ENCODE measurements at regions not wholly inside any gene's neighbourhood (a gene's known extent, or its start where the extent isn't known, plus 50 kb on each side); places are given as distances from the start of the nearest gene placed in this dataset.

DNA sequence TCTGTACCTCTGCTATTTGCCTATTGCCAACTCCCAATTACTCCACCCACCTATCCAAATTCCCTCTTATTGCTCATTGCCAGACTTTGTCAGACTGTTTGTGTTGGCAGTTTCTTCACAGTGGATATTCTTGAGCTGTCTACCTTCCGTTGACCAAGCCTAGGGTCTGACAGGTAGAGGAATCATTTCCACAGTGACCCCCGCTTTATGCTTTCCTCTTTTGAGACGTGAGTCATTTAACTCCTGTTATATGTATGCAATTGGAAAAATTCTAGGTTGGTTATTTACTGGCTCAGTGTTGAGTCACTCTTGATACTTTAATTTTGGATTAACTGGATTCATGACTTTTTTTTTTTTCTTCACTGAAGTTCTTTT lies 187.7 kb downstream of the IRS1 start:
- H3K4me1 Mint-ChIP-seq = no peaks in the 10 kb centered on the region
- Histone ChIP-seq H3K4me1 (ENCODE audit: insufficient read depth, low read length) (no peaks in the 10 kb centered on the region), H4K8ac (replicated peaks; ENCODE audit: insufficient read length, low read depth, low read length) (no peak overlapping the region), H3K23ac (ENCODE audit: insufficient read length, low read depth, low read length) (no peak overlapping the region), H3K4ac (ENCODE audit: low read depth, low read length) (no peak overlapping the region), H2BK12ac (ENCODE audit: insufficient read length, low read depth, low read length) (no peak overlapping the region), H3K79me2 (ENCODE audit: insufficient read depth, low read length) (no peaks in the 10 kb centered on the region), H2AFZ (ENCODE audit: low read length) (no peak overlapping the region), H3K23me2 (ENCODE audit: insufficient read length, low read depth, low read length, poor library complexity, severe bottlenecking) (no peaks in the 10 kb centered on the region), H3K9ac (ENCODE audit: extremely low read depth, insufficient read length, low read length) (no peak overlapping the region), H2AK5ac (ENCODE audit: insufficient read length, low read length) (no peak overlapping the region), H3K4me2 (ENCODE audit: insufficient read depth, insufficient read length, low read length) (no peak overlapping the region), H4K91ac (ENCODE audit: insufficient read length, low read depth, low read length) (no peak overlapping the region), H3K9me3 (ENCODE audit: control insufficient read depth, low read depth, low read length) (no peaks in the 10 kb centered on the region), H3K18ac (ENCODE audit: insufficient read length, low read depth, low read length) (no peak overlapping the region), H3T11ph (ENCODE audit: low read length) (no peak overlapping the region), H3K79me1 (ENCODE audit: insufficient read depth, low read depth, low read length, poor library complexity, severe bottlenecking) (no peaks in the 10 kb centered on the region), H4K5ac (ENCODE audit: insufficient read length, low read depth, low read length) (no peak overlapping the region), H3K56ac (ENCODE audit: insufficient read length, low read depth, low read length) (no peak overlapping the region), H2BK120ac (ENCODE audit: low read depth, low read length, poor library complexity, severe bottlenecking) (no peak overlapping the region), H3K27ac (ENCODE audit: insufficient read length, low read depth, low read length) (no peak overlapping the region), H3K14ac (ENCODE audit: insufficient read depth, low read length) (no peak overlapping the region), H2BK15ac (ENCODE audit: low read depth, low read length) (no peak overlapping the region), H2BK20ac (ENCODE audit: low read depth, low read length, poor library complexity, severe bottlenecking) (no peak overlapping the region), H3K27me3 (ENCODE audit: insufficient read depth, low read length) (no peaks in the 10 kb centered on the region), H4K20me1 (ENCODE audit: control insufficient read depth, insufficient read depth, insufficient read length) (no peaks in the 10 kb centered on the region), H2BK5ac (ENCODE audit: insufficient read length, low read length) (no peak overlapping the region)
- TF ChIP-seq, protein P1, sequence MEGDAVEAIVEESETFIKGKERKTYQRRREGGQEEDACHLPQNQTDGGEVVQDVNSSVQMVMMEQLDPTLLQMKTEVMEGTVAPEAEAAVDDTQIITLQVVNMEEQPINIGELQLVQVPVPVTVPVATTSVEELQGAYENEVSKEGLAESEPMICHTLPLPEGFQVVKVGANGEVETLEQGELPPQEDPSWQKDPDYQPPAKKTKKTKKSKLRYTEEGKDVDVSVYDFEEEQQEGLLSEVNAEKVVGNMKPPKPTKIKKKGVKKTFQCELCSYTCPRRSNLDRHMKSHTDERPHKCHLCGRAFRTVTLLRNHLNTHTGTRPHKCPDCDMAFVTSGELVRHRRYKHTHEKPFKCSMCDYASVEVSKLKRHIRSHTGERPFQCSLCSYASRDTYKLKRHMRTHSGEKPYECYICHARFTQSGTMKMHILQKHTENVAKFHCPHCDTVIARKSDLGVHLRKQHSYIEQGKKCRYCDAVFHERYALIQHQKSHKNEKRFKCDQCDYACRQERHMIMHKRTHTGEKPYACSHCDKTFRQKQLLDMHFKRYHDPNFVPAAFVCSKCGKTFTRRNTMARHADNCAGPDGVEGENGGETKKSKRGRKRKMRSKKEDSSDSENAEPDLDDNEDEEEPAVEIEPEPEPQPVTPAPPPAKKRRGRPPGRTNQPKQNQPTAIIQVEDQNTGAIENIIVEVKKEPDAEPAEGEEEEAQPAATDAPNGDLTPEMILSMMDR (conservative IDR thresholded peaks at IDR 0.05) = no peak
- DNase-seq = no peak
- H3K4me3 Mint-ChIP-seq = no peak overlapping the region
- no peaks in the 10 kb centered on the region for H3K36me3 Mint-ChIP-seq (ENCODE audit: insufficient read depth in 1 of 3, low read depth in 3 of 3)
- H3K27me3 Mint-ChIP-seq (ENCODE audit: low read depth) = no peaks in the 10 kb centered on the region; the same call in 1 of the 2 replicates
- WGBS (ENCODE audit: extremely low coverage, insufficient read length, low lambda C conversion rate) = no CpG with 5 or more reads among the region's 3 CpGs
- no peak overlapping the region for H3K27ac Mint-ChIP-seq
- no peaks in the 10 kb centered on the region for H3K9me3 Mint-ChIP-seq

Measured in H9 (cell line).